ENCODE measurements at regions not wholly inside any gene's neighbourhood (a gene's known extent, or its start where the extent isn't known, plus 50 kb on each side); places are given as distances from the start of the nearest gene placed in this dataset.

GRCh38 chr11:11057472-11057854 lies 199.6 kb upstream of the ZBED5 start (continued):
- TF ChIP-seq CHD7 (IDR thresholded peaks at IDR 0.05; ENCODE audit: insufficient replicate concordance, low read length) (no peak), EGR1 (IDR thresholded peaks at IDR 0.05; ENCODE audit: borderline replicate concordance, low read depth, low read length) (no peak), CEBPB (IDR thresholded peaks at IDR 0.05; ENCODE audit: low read depth, low read length) (no peak), BRCA1 (IDR thresholded peaks at IDR 0.05; ENCODE audit: low read depth, low read length) (no peak), SP1 (IDR thresholded peaks at IDR 0.05; ENCODE audit: low read depth, low read length) (no peak), JUND (IDR thresholded peaks at IDR 0.05; ENCODE audit: low read length) (no peak), BCL11A (IDR thresholded peaks at IDR 0.05; ENCODE audit: low read depth in 2 of 2, low read length in 2 of 2) (no peak), EP300 (IDR thresholded peaks at IDR 0.05; ENCODE audit: borderline replicate concordance in 1 of 2, low read depth in 2 of 2, low read length in 2 of 2) (no peak), FOSL1 (IDR thresholded peaks at IDR 0.05; ENCODE audit: insufficient read depth, low read depth, low read length) (no peak)

Measured in H1 (cell line).